GM12873 (cell line): ENCODE measurements at regions not wholly inside any gene's neighbourhood (a gene's known extent, or its start where the extent isn't known, plus 50 kb on each side); places are given as distances from the start of the nearest gene placed in this dataset.
A peak's percentile ranks its signal among the peaks of the same experiment; 100 is the strongest.

Experiments
- TF ChIP-seq, protein P1 (sequence below): IDR thresholded peaks from 2 replicates; pipeline ENCODE4 v1.5.1; 2012; ENCODE audit warnings: low read depth, mild to moderate bottlenecking, moderate library complexity, low read length, control low read depth; ENCODE audit not compliant: insufficient read depth; ENCODE audit errors: missing control alignments

DNA sequence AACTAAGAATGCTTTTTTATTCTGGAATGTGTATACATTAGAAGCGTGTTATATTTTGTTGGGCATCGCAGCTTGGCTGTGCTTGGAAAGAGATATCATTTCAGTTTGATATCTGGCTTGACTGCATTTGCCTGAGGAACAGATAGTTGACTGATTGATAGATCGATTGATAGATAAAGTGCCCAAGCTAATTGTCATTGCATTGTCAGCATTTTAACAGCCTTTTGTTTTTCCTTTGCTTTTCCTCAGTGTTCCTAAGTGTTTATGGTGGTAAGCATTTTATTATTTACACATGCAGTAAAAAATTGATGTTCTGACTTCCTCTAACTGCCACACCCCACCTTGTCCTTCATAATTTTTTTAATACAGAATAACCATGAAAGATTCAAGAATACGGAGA lies 180.9 kb upstream of the GRIK2 start:
- TF ChIP-seq, protein P1, sequence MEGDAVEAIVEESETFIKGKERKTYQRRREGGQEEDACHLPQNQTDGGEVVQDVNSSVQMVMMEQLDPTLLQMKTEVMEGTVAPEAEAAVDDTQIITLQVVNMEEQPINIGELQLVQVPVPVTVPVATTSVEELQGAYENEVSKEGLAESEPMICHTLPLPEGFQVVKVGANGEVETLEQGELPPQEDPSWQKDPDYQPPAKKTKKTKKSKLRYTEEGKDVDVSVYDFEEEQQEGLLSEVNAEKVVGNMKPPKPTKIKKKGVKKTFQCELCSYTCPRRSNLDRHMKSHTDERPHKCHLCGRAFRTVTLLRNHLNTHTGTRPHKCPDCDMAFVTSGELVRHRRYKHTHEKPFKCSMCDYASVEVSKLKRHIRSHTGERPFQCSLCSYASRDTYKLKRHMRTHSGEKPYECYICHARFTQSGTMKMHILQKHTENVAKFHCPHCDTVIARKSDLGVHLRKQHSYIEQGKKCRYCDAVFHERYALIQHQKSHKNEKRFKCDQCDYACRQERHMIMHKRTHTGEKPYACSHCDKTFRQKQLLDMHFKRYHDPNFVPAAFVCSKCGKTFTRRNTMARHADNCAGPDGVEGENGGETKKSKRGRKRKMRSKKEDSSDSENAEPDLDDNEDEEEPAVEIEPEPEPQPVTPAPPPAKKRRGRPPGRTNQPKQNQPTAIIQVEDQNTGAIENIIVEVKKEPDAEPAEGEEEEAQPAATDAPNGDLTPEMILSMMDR: no peak

- TF ChIP-seq, protein P1: no peak
These were observed 171.5 kb upstream of the GRIK2 start for GRCh38 chr6:101222007-101222406.

DNA sequence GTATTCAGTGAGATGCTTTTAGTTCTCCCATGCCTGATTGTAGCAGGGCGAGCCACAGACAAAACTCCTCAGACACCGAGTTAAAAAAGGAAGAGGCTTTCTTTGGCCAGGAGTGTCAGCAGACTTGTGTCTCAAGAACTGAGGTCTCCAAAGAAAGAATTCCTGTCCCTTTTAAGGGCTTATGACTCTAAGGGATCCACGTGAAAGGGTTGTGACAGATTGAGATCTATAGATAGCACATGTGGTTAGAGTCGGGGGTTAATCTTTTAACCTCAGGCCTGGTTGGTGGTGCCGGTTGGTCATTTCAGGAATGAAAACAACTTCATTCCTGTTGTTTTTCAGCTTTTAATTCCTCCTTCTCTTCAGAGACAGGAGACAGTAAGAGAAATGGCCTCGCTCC lies 168.8 kb upstream of the GRIK2 start:
- TF ChIP-seq, protein P1: no peak

DNA sequence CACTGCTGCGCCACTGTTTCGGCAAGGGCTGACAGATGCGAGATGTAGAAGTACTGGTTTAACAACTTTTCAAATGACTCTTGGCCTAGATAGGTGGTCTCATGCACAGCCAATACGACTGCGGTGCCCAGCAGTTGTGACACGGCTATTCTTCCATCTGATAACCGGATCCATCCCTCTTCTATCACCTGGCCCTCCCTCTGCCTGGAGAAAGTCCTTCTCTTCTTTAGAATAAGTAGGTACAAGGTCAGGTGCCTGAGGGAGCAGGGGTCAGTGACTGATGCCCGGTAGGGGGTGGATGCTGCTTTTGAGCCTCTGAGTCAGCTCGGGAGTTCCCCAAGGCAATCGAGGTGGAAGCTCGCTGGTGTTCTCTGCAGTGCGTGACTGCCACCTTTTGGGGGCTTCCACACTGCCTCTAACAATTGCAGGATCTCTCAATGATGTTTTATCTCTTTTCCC lies 166.8 kb upstream of the GRIK2 start:
- TF ChIP-seq, protein P1: peak; percentile 47

DNA sequence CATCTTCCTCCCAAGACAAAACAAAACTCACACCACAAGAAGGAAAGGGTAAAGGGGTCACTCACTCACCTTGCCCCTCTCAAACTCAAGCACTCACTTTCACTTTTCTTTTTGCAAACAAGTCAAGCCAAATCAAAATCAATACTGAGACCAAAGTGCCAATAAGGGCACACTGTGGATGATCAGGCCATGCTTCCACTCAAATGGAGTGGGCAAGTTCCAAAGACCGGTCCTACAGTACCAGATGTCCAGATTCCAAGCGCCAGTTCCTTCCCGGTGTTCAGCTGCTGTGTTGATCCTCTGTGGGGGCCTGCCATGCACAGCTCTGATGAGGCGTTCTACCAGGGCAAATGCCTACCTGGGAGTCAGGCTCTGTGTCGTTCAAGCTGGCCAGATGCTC lies 162.6 kb upstream of the GRIK2 start:
- TF ChIP-seq, protein P1: no peak

DNA sequence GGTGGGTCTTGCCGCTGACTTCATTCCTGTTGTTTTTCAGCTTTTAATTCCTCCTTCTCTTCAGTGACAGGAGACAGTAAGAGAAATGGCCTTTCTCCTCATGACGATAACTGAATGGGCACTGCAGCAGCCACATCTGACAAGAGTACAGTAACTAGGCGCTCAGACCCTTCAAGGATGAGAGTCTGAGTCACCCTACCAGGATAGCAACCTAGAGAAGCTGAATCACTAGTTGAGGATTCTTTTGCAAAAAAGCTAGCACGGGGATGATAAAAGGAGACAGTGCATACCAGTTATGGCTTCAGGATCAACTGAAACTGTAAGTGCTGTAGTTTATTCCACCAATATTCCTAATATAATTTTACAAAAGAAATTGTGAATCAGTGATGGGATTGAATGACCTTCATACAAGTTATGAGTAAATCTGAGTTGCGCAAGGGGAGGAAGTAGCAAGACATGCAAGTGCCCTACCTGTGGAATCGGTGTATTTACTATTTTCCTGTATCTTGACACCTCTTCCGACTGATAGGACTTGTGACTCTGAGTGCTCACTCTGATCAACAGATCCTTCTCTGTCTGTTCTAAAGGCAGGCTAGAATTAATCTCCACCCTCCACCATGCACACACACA lies 161.8 kb upstream of the GRIK2 start:
- TF ChIP-seq, protein P1: no peak

GRCh38 chr6:101232961-101233360 lies 160.5 kb upstream of the GRIK2 start:
- TF ChIP-seq, protein P1: no peak
